H1 (cell line): ENCODE measurements at regions not wholly inside any gene's neighbourhood (a gene's known extent, or its start where the extent isn't known, plus 50 kb on each side); places are given as distances from the start of the nearest gene placed in this dataset.

Experiments
- CTCF ChIA-PET: fragments of 300-600 bp; sonication (Branson Sonifier 250); formaldehyde crosslinking; loops from one replicate; lab custom pipeline; 2021; ENCODE audit not compliant: partially characterized antibody; lab: Charles Lee
- POLR2A ChIA-PET: fragments of 300-600 bp; sonication (Branson Sonifier 250); formaldehyde crosslinking; loops from one replicate; lab custom pipeline; 2021; ENCODE audit warnings: inconsistent platforms; ENCODE audit not compliant: partially characterized antibody; lab: Charles Lee
- DNase-seq, 2 experiments: peaks; one replicate each; pipeline versions ENCODE4 v3.0.0 to v3.0.0-alpha.2; 2010 to 2022; ENCODE audit warnings: low spot score in 2 of 2, low read depth in 1 of 2, mixed read lengths in 1 of 2
- FAIRE-seq: peaks from 2 replicates; lab custom pipeline; 2011; peaks lifted over from hg19 to GRCh38; lab: Jason Lieb, UNC
- H2AFZ ChIP-seq: 2 replicates; pipeline ENCODE4 v1.8.1; 2012; ENCODE audit warnings: low read length, inconsistent platforms
- H2AK5ac ChIP-seq: 2 replicates; pipeline ENCODE4 v1.6.1; 2013; ENCODE audit warnings: low read depth, low read length
- H2BK120ac ChIP-seq: replicated peaks from 2 replicates; pipeline ENCODE3; 2013; ENCODE audit warnings: low read depth, low read length, inconsistent platforms
- H2BK12ac ChIP-seq: 2 replicates; pipeline ENCODE4 v1.6.1; 2013; ENCODE audit warnings: low read depth, low read length
- H2BK15ac ChIP-seq: 2 replicates; pipeline ENCODE4 v1.6.1; 2013; ENCODE audit warnings: low read length
- H2BK20ac ChIP-seq: 2 replicates; pipeline ENCODE4 v1.6.1; 2013; ENCODE audit warnings: low read length
- H2BK5ac ChIP-seq: 2 replicates; pipeline ENCODE4 v1.6.1; 2013; ENCODE audit warnings: low read depth, low read length
- H3K14ac ChIP-seq: 2 replicates; pipeline ENCODE4 v1.6.1; 2013; ENCODE audit warnings: inconsistent platforms; ENCODE audit not compliant: insufficient read length
- H3K18ac ChIP-seq: 2 replicates; pipeline ENCODE4 v1.6.1; 2013; ENCODE audit warnings: low read length; ENCODE audit errors: extremely low read depth
- H3K23ac ChIP-seq: 2 replicates; pipeline ENCODE4 v1.6.1; 2013; ENCODE audit warnings: inconsistent platforms; ENCODE audit not compliant: insufficient read length
- H3K23me2 ChIP-seq: 2 replicates; pipeline ENCODE4 v1.6.1; 2013; ENCODE audit warnings: low read depth, low read length
- H3K27ac ChIP-seq: 2 replicates; pipeline ENCODE4 v1.6.1; 2011; ENCODE audit warnings: low read depth, low read length, inconsistent platforms
- H3K27me3 ChIP-seq, 4 experiments: replicated peaks in 1 of 4; 1 replicate in 1 of 4; 2 replicates in 3 of 4; pipeline versions ENCODE4 v1.6.1 to v1.8.1; 2011 to 2013; ENCODE audit warnings: low read length in 3 of 4, mild to moderate bottlenecking in 3 of 4, inconsistent platforms in 2 of 4, mixed read lengths in 2 of 4, moderate library complexity in 1 of 4; ENCODE audit not compliant: control insufficient read depth in 3 of 4, insufficient read depth in 3 of 4; ENCODE audit errors: extremely low read depth in 1 of 4
- H3K36me3 ChIP-seq, 4 experiments: 2 replicates each; pipeline versions ENCODE4 v1.6.1 to v1.8.1; 2011 to 2013; ENCODE audit warnings: mild to moderate bottlenecking in 4 of 4, low read length in 3 of 4, moderate library complexity in 2 of 4, control low read depth in 1 of 4, inconsistent platforms in 1 of 4; ENCODE audit not compliant: insufficient read depth in 4 of 4, control insufficient read depth in 2 of 4
- H3K4ac ChIP-seq: replicated peaks from 2 replicates; pipeline ENCODE3; 2013; ENCODE audit warnings: low read length, low read depth, mixed read lengths, inconsistent platforms; ENCODE audit not compliant: insufficient read length
- H3K4me1 ChIP-seq, 4 experiments: replicated peaks in 1 of 4; 1 replicate in 1 of 4; 2 replicates in 3 of 4; pipeline versions ENCODE4 v1.6.1 to v1.8.1; 2011 to 2013; ENCODE audit warnings: low read length in 3 of 4, inconsistent platforms in 2 of 4, mixed read lengths in 1 of 4; ENCODE audit not compliant: insufficient read depth in 4 of 4, control insufficient read depth in 3 of 4
- H3K4me2 ChIP-seq, 2 experiments: 2 replicates each; pipeline versions ENCODE4 v1.6.1 to v1.8.1; 2011 to 2013; ENCODE audit warnings: low read depth in 2 of 2, low read length in 2 of 2, control low read depth in 1 of 2, inconsistent platforms in 1 of 2, mild to moderate bottlenecking in 1 of 2; ENCODE audit not compliant: insufficient read depth in 1 of 2
- H3K4me3 ChIP-seq, 4 experiments: fragments of 200-600, 300-600 bp in 1 of 4; sonication (generic), shearing (Covaris generic), sonication (Bioruptor Twin) in 1 of 4; 2 replicates each; pipeline versions ENCODE4 v1.5.1 to v1.8.1; 2011 to 2016; ENCODE audit warnings: low read length in 4 of 4, low read depth in 3 of 4, control low read depth in 2 of 4, inconsistent platforms in 2 of 4, mild to moderate bottlenecking in 2 of 4, mixed read lengths in 1 of 4, moderate library complexity in 1 of 4; ENCODE audit not compliant: insufficient read depth in 2 of 4; ENCODE audit errors: extremely low read depth in 1 of 4
- H3K56ac ChIP-seq: replicated peaks from 2 replicates; pipeline ENCODE3; 2013; ENCODE audit warnings: low read depth, mild to moderate bottlenecking, mixed read lengths, low read length, inconsistent platforms; ENCODE audit not compliant: insufficient read length
- H3K79me1 ChIP-seq: 2 replicates; pipeline ENCODE4 v1.6.1; 2013; ENCODE audit warnings: low read depth, low read length, control low read depth
- H3K79me2 ChIP-seq, 2 experiments: 2 replicates each; pipeline versions ENCODE4 v1.6.1 to v1.8.1; 2012 to 2013; ENCODE audit warnings: low read length in 2 of 2, mild to moderate bottlenecking in 2 of 2, inconsistent platforms in 1 of 2; ENCODE audit not compliant: insufficient read depth in 2 of 2, control insufficient read depth in 1 of 2
- H3K9ac ChIP-seq, 4 experiments: replicated peaks in 1 of 4; 1 replicate in 1 of 4; 2 replicates in 3 of 4; pipeline versions ENCODE4 v1.6.1 to v1.8.1; 2011 to 2013; ENCODE audit warnings: low read depth in 3 of 4, low read length in 3 of 4, control low read depth in 2 of 4, mild to moderate bottlenecking in 2 of 4, moderate library complexity in 2 of 4, inconsistent platforms in 1 of 4; ENCODE audit errors: extremely low read depth in 1 of 4
- H3K9me3 ChIP-seq, 2 experiments: 2 replicates each; pipeline versions ENCODE4 v1.6.1 to v1.8.1; 2012 to 2013; ENCODE audit warnings: mild to moderate bottlenecking in 2 of 2, moderate library complexity in 2 of 2, control low read depth in 1 of 2, inconsistent platforms in 1 of 2, low read depth in 1 of 2, low read length in 1 of 2, mixed read lengths in 1 of 2; ENCODE audit not compliant: insufficient read depth in 2 of 2
- H4K20me1 ChIP-seq, 2 experiments: replicated peaks in 1 of 2; 2 replicates each; pipeline versions ENCODE3 to v1.8.1; 2011 to 2013; ENCODE audit warnings: inconsistent platforms in 2 of 2, low read length in 2 of 2, mild to moderate bottlenecking in 1 of 2; ENCODE audit not compliant: insufficient read depth in 2 of 2, control insufficient read depth in 1 of 2
- H4K5ac ChIP-seq: 2 replicates; pipeline ENCODE4 v1.6.1; 2013; ENCODE audit warnings: low read length, low read depth, mixed read lengths, inconsistent platforms; ENCODE audit not compliant: insufficient read length
- H4K8ac ChIP-seq: 2 replicates; pipeline ENCODE4 v1.8.0; 2013; ENCODE audit warnings: mild to moderate bottlenecking, moderate library complexity, low read length, inconsistent platforms; ENCODE audit not compliant: insufficient read depth; ENCODE audit errors: extremely low read depth
- H4K91ac ChIP-seq: replicated peaks from 2 replicates; pipeline ENCODE3; 2013; ENCODE audit warnings: low read length, mixed read lengths, inconsistent platforms; ENCODE audit not compliant: insufficient read length
- ASH2L ChIP-seq: fragments of 200-600, 300-600 bp; sonication (generic); IDR thresholded peaks from one replicate; pipeline ENCODE4 v1.7.1; 2017; ENCODE audit warnings: low read length
- ATF2 ChIP-seq: IDR thresholded peaks from 2 replicates; pipeline ENCODE4 v1.6.1; 2012; ENCODE audit warnings: low read length, inconsistent platforms
- CHD1 ChIP-seq: IDR thresholded peaks from 2 replicates; pipeline ENCODE4 v1.6.1; 2012; ENCODE audit warnings: low read depth, low read length, improper control_type of control experiment
- HDAC6 ChIP-seq: IDR thresholded peaks from one replicate; pipeline ENCODE4 v1.7.1; 2012; ENCODE audit warnings: low read depth, mild to moderate bottlenecking, inconsistent platforms, low read length, moderate library complexity
- KDM1A ChIP-seq: fragments of 200-600, 300-600 bp; sonication (generic); IDR thresholded peaks from 2 replicates; pipeline ENCODE4 v1.7.1; 2016; ENCODE audit warnings: mild to moderate bottlenecking, low read length, borderline replicate concordance
- RBBP5 ChIP-seq: IDR thresholded peaks from 2 replicates; pipeline ENCODE4 v1.7.1; 2012; ENCODE audit warnings: low read depth, mild to moderate bottlenecking, inconsistent platforms, low read length, moderate library complexity, borderline replicate concordance
- RXRA ChIP-seq: IDR thresholded peaks from 2 replicates; pipeline ENCODE4 v1.6.1; 2011; ENCODE audit warnings: low read depth, mild to moderate bottlenecking, low read length, moderate library complexity; ENCODE audit not compliant: insufficient read depth
- SIN3A ChIP-seq, 2 experiments: IDR thresholded peaks in 1 of 2; conservative IDR thresholded peaks in 1 of 2; 2 replicates each; pipeline ENCODE4 v1.6.1; 2011 to 2012; ENCODE audit warnings: low read length in 2 of 2, improper control_type of control experiment in 1 of 2, low read depth in 1 of 2, mild to moderate bottlenecking in 1 of 2
- SIRT6 ChIP-seq: IDR thresholded peaks from one replicate; pipeline ENCODE4 v1.7.1; 2012; ENCODE audit warnings: low read length, inconsistent platforms
- TAF7 ChIP-seq: optimal IDR thresholded peaks from 2 replicates; pipeline ENCODE3; 2011; ENCODE audit warnings: low read depth, mild to moderate bottlenecking, inconsistent platforms, low read length, moderate library complexity, borderline replicate concordance
- YY1 ChIP-seq: IDR thresholded peaks from 2 replicates; pipeline ENCODE4 v1.6.1; 2011; ENCODE audit warnings: low read depth, mild to moderate bottlenecking, low read length
- ZNF274 ChIP-seq: IDR thresholded peaks from 2 replicates; pipeline ENCODE4 v1.7.0; 2012; ENCODE audit warnings: low read length, borderline replicate concordance; ENCODE audit errors: extremely low read depth
- WGBS, 2 experiments: shearing (Covaris generic) in 1 of 2; methylation state at CpG; one replicate each; pipeline versions ENCODE4 v1.1.6 to v1.1.7; 2013 to 2015; ENCODE audit warnings: low lambda C conversion rate in 2 of 2, mixed read lengths in 2 of 2, inconsistent platforms in 1 of 2, low coverage in 1 of 2, missing lambda C conversion rate in 1 of 2; ENCODE audit not compliant: insufficient replicate concordance in 2 of 2, insufficient coverage in 1 of 2, insufficient read length in 1 of 2; ENCODE audit errors: extremely low coverage in 1 of 2, missing lambda C conversion rate in 1 of 2; 5-methylcytosine and 5-hydroxymethylcytosine counted together

- no peaks in the 10 kb centered on the region for H3K27me3 ChIP-seq
- no peaks in the 10 kb centered on the region; a peak in 1 of 4 replicates for H3K9me3 ChIP-seq
- no peaks in the 10 kb centered on the region for H3K79me2 ChIP-seq
- H4K20me1 ChIP-seq = no peaks in the 10 kb centered on the region
- ChIA-PET CTCF (interaction anchor here (1.4 kb wide), 1 partner anchor 25 kb away, joined by 4 read pairs; no protein-coding TSS in a partner anchor), POLR2A (no interaction called here)
- H3K36me3 ChIP-seq = no peaks in the 10 kb centered on the region
- no peak overlapping the region for H2BK20ac ChIP-seq
- H3K79me1 ChIP-seq = no peaks in the 10 kb centered on the region
- no peak overlapping the region for H2BK12ac ChIP-seq
- no peak overlapping the region for H3K4me2 ChIP-seq
- no peak overlapping the region for H3K4me3 ChIP-seq
- no peak overlapping the region for H4K8ac ChIP-seq
- no peak overlapping the region for H2AK5ac ChIP-seq
- H3K23me2 ChIP-seq = no peaks in the 10 kb centered on the region
- H3K9ac ChIP-seq = no peak overlapping the region
- H2BK15ac ChIP-seq = no peak overlapping the region
- no peak overlapping the region for H2AFZ ChIP-seq
- no peak overlapping the region for H3K56ac ChIP-seq
- DNase-seq (no peak), FAIRE-seq (no peak)
- no peak overlapping the region for H3K18ac ChIP-seq
- H4K91ac ChIP-seq = no peak overlapping the region
- no peak overlapping the region for H3K27ac ChIP-seq
- H2BK120ac ChIP-seq = no peak overlapping the region
- 74% methylated on average over 8 of the region's 8 CpGs; no CpG with 5 or more reads in 1 of the 2 experiments for WGBS, 2 experiments
- peaks cover 0 to 2% (median 0%) of the 10 kb centered on the region in 4 experiments; a peak in 1 of 7 replicates for H3K4me1 ChIP-seq
- H2BK5ac ChIP-seq = no peak overlapping the region
- H4K5ac ChIP-seq = no peak overlapping the region
- no peak overlapping the region for H3K14ac ChIP-seq
- no peak overlapping the region for H3K23ac ChIP-seq
- no peak overlapping the region for H3K4ac ChIP-seq
- TF ChIP-seq RBBP5 (no peak), ASH2L (no peak), TAF7 (no peak), CHD1 (no peak), YY1 (no peak), KDM1A (no peak), SIRT6 (no peak), ATF2 (no peak), HDAC6 (no peak), ZNF274 (no peak), RXRA (no peak), SIN3A (conservative IDR thresholded peaks at IDR 0.05 in 1 of 2, IDR thresholded peaks at IDR 0.05 in 1 of 2; ENCODE audit: low read depth in 1 of 2, low read length in 2 of 2) (no peak)
Observed at GRCh38 chr16:54389836-54390494, 103.4 kb upstream of the IRX3 start.
